ENCODE measurements at regions not wholly inside any gene's neighbourhood (a gene's known extent, or its start where the extent isn't known, plus 50 kb on each side); places are given as distances from the start of the nearest gene placed in this dataset.

- TF ChIP-seq CTCF (IDR thresholded peaks at IDR 0.05; ENCODE audit: extremely low read depth, missing control alignments) = no peak
- DNase-seq (ENCODE audit: low spot score) = no peak
Observed at GRCh38 chr1:214895011-214895600, 187.4 kb upstream of the KCNK2 start.

GRCh38 chr1:214896921-214897320 lies 185.6 kb upstream of the KCNK2 start:
- no peak for DNase-seq (ENCODE audit: low spot score)
- TF ChIP-seq CTCF (IDR thresholded peaks at IDR 0.05; ENCODE audit: extremely low read depth, missing control alignments) = no peak

GRCh38 chr1:214897581-214897980 lies 185.0 kb upstream of the KCNK2 start:
- TF ChIP-seq CTCF (IDR thresholded peaks at IDR 0.05; ENCODE audit: extremely low read depth, missing control alignments) = no peak
- DNase-seq (ENCODE audit: low spot score) = no peak

- TF ChIP-seq CTCF (IDR thresholded peaks at IDR 0.05; ENCODE audit: extremely low read depth, missing control alignments) = no peak
- DNase-seq (ENCODE audit: low spot score) = no peak
Observed at GRCh38 chr1:214898161-214898560, 184.4 kb upstream of the KCNK2 start.

- no peak for DNase-seq (ENCODE audit: low spot score)
- TF ChIP-seq CTCF (IDR thresholded peaks at IDR 0.05; ENCODE audit: extremely low read depth, missing control alignments) = no peak
Observed at GRCh38 chr1:214898718-214899117, 183.8 kb upstream of the KCNK2 start.

- DNase-seq (ENCODE audit: low spot score) = no peak
- no peak for TF ChIP-seq CTCF (IDR thresholded peaks at IDR 0.05; ENCODE audit: extremely low read depth, missing control alignments)
Observed at GRCh38 chr1:214899908-214900460, 182.6 kb upstream of the KCNK2 start.

- DNase-seq (ENCODE audit: low spot score) = no peak
- no peak for TF ChIP-seq CTCF (IDR thresholded peaks at IDR 0.05; ENCODE audit: extremely low read depth, missing control alignments)
Observed at GRCh38 chr1:214900590-214900989, 181.9 kb upstream of the KCNK2 start.

Measured in GM20000 (cell line).